ENCODE measurements at regions not wholly inside any gene's neighbourhood (a gene's known extent, or its start where the extent isn't known, plus 50 kb on each side); places are given as distances from the start of the nearest gene placed in this dataset.

DNA sequence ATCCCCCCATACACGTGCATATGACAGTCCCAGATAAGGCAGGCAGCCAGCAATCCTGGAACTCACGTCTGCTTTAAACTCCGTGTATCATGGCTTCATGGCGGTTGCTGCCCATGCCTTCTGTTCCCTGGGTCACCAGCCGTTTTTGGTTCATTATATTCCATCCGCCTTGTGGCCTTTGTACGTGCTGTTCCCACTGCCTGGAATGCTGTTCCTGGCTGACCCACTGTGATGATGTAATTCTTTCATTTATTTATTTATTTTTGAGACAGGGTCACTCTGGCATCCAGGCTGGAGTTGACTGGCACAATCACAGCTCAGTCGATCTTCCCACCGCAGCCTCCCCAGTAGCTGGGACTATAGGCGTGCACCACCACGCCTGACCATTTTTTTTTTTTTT is 136.7 kb upstream of the GSE1 start:
- Histone ChIP-seq H3K9ac (ENCODE audit: low read depth, low read length) (no peak overlapping the region), H3K36me3 (ENCODE audit: control insufficient read depth, insufficient read depth, low read length) (no peaks in the 10 kb centered on the region), H3K4me1 (ENCODE audit: control insufficient read depth, insufficient read depth, low read length) (peaks cover 5% of the 10 kb centered on the region; the same call in 1 of the 2 replicates), H3K9me1 (ENCODE audit: insufficient read depth, low read length) (peaks cover 5% of the 10 kb centered on the region), H3K14ac (replicated peaks; ENCODE audit: low read depth, low read length) (no peak overlapping the region), H3K56ac (ENCODE audit: extremely low read depth, insufficient read depth, low read length) (no peak overlapping the region), H2BK20ac (ENCODE audit: low read depth, low read length) (no peak overlapping the region), H3K27me3 (ENCODE audit: control insufficient read depth, insufficient read depth, low read length) (no peaks in the 10 kb centered on the region), H3K79me1 (ENCODE audit: low read depth in 1 of 2, low read length in 2 of 2) (peaks cover 10 to 37% of the 10 kb centered on the region in 2 experiments; a peak in 1 of 4 replicates), H3K18ac (ENCODE audit: low read depth, low read length) (no peak overlapping the region), H3K23ac (ENCODE audit: low read depth, low read length) (no peak overlapping the region), H4K5ac (ENCODE audit: low read depth, low read length) (no peak overlapping the region), H3K9me3 (ENCODE audit: control insufficient read depth, insufficient read depth, low read length) (no peaks in the 10 kb centered on the region), H2BK5ac (ENCODE audit: low read depth, low read length, poor library complexity, severe bottlenecking) (no peak overlapping the region), H3K4me2 (ENCODE audit: low read depth, low read length) (no peak overlapping the region), H3K4me3 (ENCODE audit: insufficient read depth, low read depth, low read length) (no peak overlapping the region), H2BK15ac (ENCODE audit: low read depth, low read length) (no peak overlapping the region), H4K8ac (ENCODE audit: low read depth in 2 of 2, low read length in 2 of 2) (no peak overlapping the region), H3K27ac (ENCODE audit: insufficient read depth, low read length) (no peak overlapping the region), H3K4ac (ENCODE audit: low read depth, low read length) (no peak overlapping the region), H2AFZ (replicated peaks; ENCODE audit: low read length, poor library complexity) (no peak overlapping the region), H2AK5ac (ENCODE audit: low read depth, low read length) (no peak overlapping the region), H2BK120ac (ENCODE audit: low read depth, low read length) (no peak overlapping the region), H4K91ac (ENCODE audit: insufficient read depth, low read depth, low read length) (no peak overlapping the region), H4K20me1 (ENCODE audit: insufficient read depth, low read length) (peaks cover 57% of the 10 kb centered on the region), H2AK9ac (replicated peaks; ENCODE audit: low read depth, low read length, poor library complexity) (no peak overlapping the region)
- WGBS, 2 experiments (ENCODE audit: extremely low coverage in 2 of 2, insufficient read length in 1 of 2) = 94% methylated on average over 5 of the region's 11 CpGs; no CpG with 5 or more reads in 1 of the 2 experiments
- DNase-seq (no peak), ATAC-seq (ENCODE audit: low read depth) (no peak)
- in situ Hi-C loops (cut with MboI; ENCODE audit: low sequenced_read_pairs) (no loop called here), dilution Hi-C loops (cut with HindIII; ENCODE audit: low sequenced_read_pairs, unreplicated experiment) (no loop called here), intact Hi-C loops (cut with micrococcal nuclease) (no loop called here)
- BruUV-seq (replicated peaks) = no TSS peak
- TF ChIP-seq MXI1 (IDR thresholded peaks at IDR 0.05; ENCODE audit: borderline replicate concordance, low read depth, low read length) = no peak
- TF ChIP-seq RCOR1 (IDR thresholded peaks at IDR 0.05; ENCODE audit: insufficient replicate concordance, low read length) = no peak
- TF ChIP-seq RFX5 (IDR thresholded peaks at IDR 0.05; ENCODE audit: low read depth, low read length) = no peak
- TF ChIP-seq POLR2A (IDR thresholded peaks at IDR 0.05; ENCODE audit: low read depth, low read length) = no peak
- TF ChIP-seq NFE2L2 (IDR thresholded peaks at IDR 0.05; ENCODE audit: low read depth, low read length) = no peak
- TF ChIP-seq CHD1 (IDR thresholded peaks at IDR 0.05; ENCODE audit: low read depth, low read length) = no peak
- TF ChIP-seq, protein P1, sequence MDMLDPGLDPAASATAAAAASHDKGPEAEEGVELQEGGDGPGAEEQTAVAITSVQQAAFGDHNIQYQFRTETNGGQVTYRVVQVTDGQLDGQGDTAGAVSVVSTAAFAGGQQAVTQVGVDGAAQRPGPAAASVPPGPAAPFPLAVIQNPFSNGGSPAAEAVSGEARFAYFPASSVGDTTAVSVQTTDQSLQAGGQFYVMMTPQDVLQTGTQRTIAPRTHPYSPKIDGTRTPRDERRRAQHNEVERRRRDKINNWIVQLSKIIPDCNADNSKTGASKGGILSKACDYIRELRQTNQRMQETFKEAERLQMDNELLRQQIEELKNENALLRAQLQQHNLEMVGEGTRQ (IDR thresholded peaks at IDR 0.05; ENCODE audit: low read depth, low read length) = no peak
- TF ChIP-seq FOS (IDR thresholded peaks at IDR 0.05; ENCODE audit: low read depth, low read length) = no peak
- TF ChIP-seq BHLHE40 (IDR thresholded peaks at IDR 0.05; ENCODE audit: low read depth, low read length) = no peak
- CTCF ChIA-PET = no interaction called here
- POLR2A ChIA-PET (ENCODE audit: unreplicated experiment) = no interaction called here

All from IMR-90 (cell line).